IMR-90 (cell line): ENCODE measurements at regions not wholly inside any gene's neighbourhood (a gene's known extent, or its start where the extent isn't known, plus 50 kb on each side); places are given as distances from the start of the nearest gene placed in this dataset.

Experiments
- ATAC-seq: fragments of 200-7000 bp; cut with Tn5 transposase; 2 replicates; pipeline ENCODE4 v1.9.1; 2020; ENCODE audit warnings: low read depth, mild to moderate bottlenecking, moderate library complexity
- BruUV-seq: library from RNA; stranded (reverse); fragments of 400-500 nt; replicated peaks from 2 replicates; lab custom pipeline; 2021; lab: Mats Ljungman, UMichigan
- CTCF ChIA-PET: fragments of 300-600 bp; formaldehyde crosslinking; extraction: SDS; loops from one replicate; lab custom pipeline; 2021; ENCODE audit warnings: antibody characterized with exemption; lab: Yijun Ruan, JAX
- POLR2A ChIA-PET: fragments of 300-600 bp; sonication (Branson Sonifier 250); formaldehyde crosslinking; loops from one replicate; lab custom pipeline; 2022; ENCODE audit warnings: antibody characterized with exemption; ENCODE audit not compliant: unreplicated experiment; lab: Charles Lee
- DNase-seq: peaks from one replicate; pipeline ENCODE4 v3.0.0; 2013
- H2AFZ ChIP-seq: replicated peaks from 2 replicates; pipeline ENCODE3; 2013; ENCODE audit warnings: low read length, mild to moderate bottlenecking; ENCODE audit not compliant: poor library complexity
- H2AK5ac ChIP-seq: 2 replicates; pipeline ENCODE4 v1.6.1; 2013; ENCODE audit warnings: low read depth, low read length, inconsistent platforms
- H2AK9ac ChIP-seq: replicated peaks from 2 replicates; pipeline ENCODE3; 2013; ENCODE audit warnings: mild to moderate bottlenecking, low read depth, low read length, moderate library complexity; ENCODE audit not compliant: poor library complexity
- H2BK120ac ChIP-seq: 2 replicates; pipeline ENCODE4 v1.6.1; 2013; ENCODE audit warnings: low read depth, low read length, inconsistent platforms
- H2BK15ac ChIP-seq: 3 replicates; pipeline ENCODE4 v1.6.1; 2013; ENCODE audit warnings: low read depth, low read length, inconsistent platforms
- H2BK20ac ChIP-seq: 2 replicates; pipeline ENCODE4 v1.6.1; 2013; ENCODE audit warnings: low read depth, mild to moderate bottlenecking, inconsistent platforms, low read length, moderate library complexity
- H2BK5ac ChIP-seq: 2 replicates; pipeline ENCODE4 v1.6.1; 2013; ENCODE audit warnings: mild to moderate bottlenecking, low read depth, low read length, inconsistent platforms; ENCODE audit not compliant: poor library complexity, severe bottlenecking
- H3K14ac ChIP-seq: replicated peaks from 2 replicates; pipeline ENCODE4 v1.6.1; 2013; ENCODE audit warnings: low read depth, low read length, inconsistent platforms
- H3K18ac ChIP-seq: 2 replicates; pipeline ENCODE4 v1.6.1; 2013; ENCODE audit warnings: low read depth, low read length, control low read depth
- H3K23ac ChIP-seq: 2 replicates; pipeline ENCODE4 v1.6.1; 2013; ENCODE audit warnings: low read depth, low read length, inconsistent platforms
- H3K27ac ChIP-seq: 2 replicates; pipeline ENCODE4 v1.5.1; 2013; ENCODE audit warnings: mild to moderate bottlenecking, control low read depth, low read length; ENCODE audit not compliant: insufficient read depth
- H3K27me3 ChIP-seq: 2 replicates; pipeline ENCODE4 v1.6.1; 2013; ENCODE audit warnings: low read length; ENCODE audit not compliant: control insufficient read depth, insufficient read depth
- H3K36me3 ChIP-seq: 2 replicates; pipeline ENCODE4 v1.6.1; 2013; ENCODE audit warnings: low read length, mixed read lengths; ENCODE audit not compliant: control insufficient read depth, insufficient read depth
- H3K4ac ChIP-seq: 2 replicates; pipeline ENCODE4 v1.6.1; 2013; ENCODE audit warnings: low read depth, low read length, inconsistent platforms
- H3K4me1 ChIP-seq: 2 replicates; pipeline ENCODE4 v1.6.1; 2013; ENCODE audit warnings: low read length, mixed read lengths; ENCODE audit not compliant: control insufficient read depth, insufficient read depth
- H3K4me2 ChIP-seq: 2 replicates; pipeline ENCODE4 v1.6.1; 2013; ENCODE audit warnings: low read depth, mild to moderate bottlenecking, control low read depth, low read length, moderate library complexity
- H3K4me3 ChIP-seq: 2 replicates; pipeline ENCODE4 v1.5.1; 2013; ENCODE audit warnings: low read depth, mild to moderate bottlenecking, control low read depth, low read length, moderate library complexity; ENCODE audit not compliant: insufficient read depth
- H3K56ac ChIP-seq: 2 replicates; pipeline ENCODE4 v1.6.1; 2013; ENCODE audit warnings: low read length, inconsistent platforms; ENCODE audit not compliant: insufficient read depth; ENCODE audit errors: extremely low read depth
- H3K79me1 ChIP-seq, 2 experiments: 2 replicates each; pipeline ENCODE4 v1.6.1; 2013; ENCODE audit warnings: low read length in 2 of 2, inconsistent platforms in 1 of 2, low read depth in 1 of 2
- H3K9ac ChIP-seq: 2 replicates; pipeline ENCODE4 v1.6.1; 2013; ENCODE audit warnings: low read depth, low read length, control low read depth
- H3K9me1 ChIP-seq: 2 replicates; pipeline ENCODE4 v1.6.1; 2013; ENCODE audit warnings: low read length, inconsistent platforms; ENCODE audit not compliant: insufficient read depth
- H3K9me3 ChIP-seq: 2 replicates; pipeline ENCODE4 v1.6.1; 2013; ENCODE audit warnings: low read length; ENCODE audit not compliant: control insufficient read depth, insufficient read depth
- H4K20me1 ChIP-seq: 2 replicates; pipeline ENCODE4 v1.6.1; 2013; ENCODE audit warnings: low read length, inconsistent platforms; ENCODE audit not compliant: insufficient read depth
- H4K5ac ChIP-seq: 2 replicates; pipeline ENCODE4 v1.6.1; 2013; ENCODE audit warnings: mild to moderate bottlenecking, low read depth, low read length, control low read depth
- H4K8ac ChIP-seq, 2 experiments: 2 replicates each; pipeline ENCODE4 v1.6.1; 2013; ENCODE audit warnings: low read depth in 2 of 2, low read length in 2 of 2, control low read depth in 1 of 2, inconsistent platforms in 1 of 2
- H4K91ac ChIP-seq: 2 replicates; pipeline ENCODE4 v1.6.1; 2013; ENCODE audit warnings: low read depth, low read length, inconsistent platforms; ENCODE audit not compliant: insufficient read depth
- BHLHE40 ChIP-seq: fragments of 150-350 bp; IDR thresholded peaks from 2 replicates; pipeline ENCODE4 v1.6.1; 2016; ENCODE audit warnings: mild to moderate bottlenecking, low read depth, low read length
- CTCF ChIP-seq: conservative IDR thresholded peaks from 2 replicates; pipeline ENCODE4 v1.5.1; 2012; ENCODE audit warnings: mild to moderate bottlenecking, low read depth, low read length, improper control_type of control experiment
- ELK1 ChIP-seq: fragments of 150-350 bp; IDR thresholded peaks from 2 replicates; pipeline ENCODE4 v1.6.1; 2016; ENCODE audit warnings: low read depth, mild to moderate bottlenecking, low read length, moderate library complexity, borderline replicate concordance
- FOS ChIP-seq: fragments of 150-350 bp; IDR thresholded peaks from 2 replicates; pipeline ENCODE4 v1.6.1; 2016; ENCODE audit warnings: low read depth, low read length
- MAZ ChIP-seq: IDR thresholded peaks from 2 replicates; pipeline ENCODE4 v1.6.1; 2012; ENCODE audit warnings: low read depth, mild to moderate bottlenecking, low read length, improper control_type of control experiment, moderate library complexity, borderline replicate concordance
- POLR2A ChIP-seq: IDR thresholded peaks from 2 replicates; pipeline ENCODE4 v1.6.1; 2012; ENCODE audit warnings: mild to moderate bottlenecking, low read depth, low read length
- RCOR1 ChIP-seq: IDR thresholded peaks from 2 replicates; pipeline ENCODE4 v1.6.1; 2012; ENCODE audit warnings: mild to moderate bottlenecking, low read length, improper control_type of control experiment; ENCODE audit not compliant: insufficient replicate concordance
- RFX5 ChIP-seq: IDR thresholded peaks from 2 replicates; pipeline ENCODE4 v1.8.0; 2012; ENCODE audit warnings: low read depth, mild to moderate bottlenecking, low read length, moderate library complexity
- SMC3 ChIP-seq: fragments of 150-350 bp; IDR thresholded peaks from 2 replicates; pipeline ENCODE4 v1.6.1; 2016; ENCODE audit warnings: low read depth, mild to moderate bottlenecking, antibody characterized with exemption, low read length, moderate library complexity
- WGBS, 2 experiments: methylation state at CpG; one replicate each; pipeline versions ENCODE4 v1.1.5 to v1.1.7; 2013; ENCODE audit warnings: missing lambda C conversion rate in 2 of 2; ENCODE audit not compliant: insufficient read length in 1 of 2; ENCODE audit errors: extremely low coverage in 2 of 2; 5-methylcytosine and 5-hydroxymethylcytosine counted together
- dilution Hi-C: fragments of 300-500 bp; cut with HindIII; formaldehyde crosslinking; loops from one replicate; pipeline ENCODE4 v1.14.3; 2018; ENCODE audit warnings: low sequenced_read_pairs; ENCODE audit not compliant: unreplicated experiment
- in situ Hi-C: fragments of 300-500 bp; cut with MboI; formaldehyde crosslinking; loops from 3 replicates; pipeline ENCODE4 v1.14.3; 2019; ENCODE audit warnings: low sequenced_read_pairs, inconsistent platforms, mixed read lengths
- intact Hi-C: fragments of 100-400 bp; cut with micrococcal nuclease; formaldehyde crosslinking; loops from 2 replicates; pipeline ENCODE4 v1.10.0; 2022

- H3K27ac ChIP-seq = no peak overlapping the region
- no peaks in the 10 kb centered on the region for H3K27me3 ChIP-seq
- no peak overlapping the region for H4K8ac ChIP-seq
- TF ChIP-seq CTCF (no peak), POLR2A (no peak), MAZ (no peak), RCOR1 (no peak), FOS (no peak), SMC3 (no peak), BHLHE40 (no peak), ELK1 (no peak), RFX5 (no peak)
- BruUV-seq = no TSS peak
- no peaks in the 10 kb centered on the region for H4K20me1 ChIP-seq
- CTCF ChIA-PET = no interaction called here
- no peak overlapping the region for H2AFZ ChIP-seq
- H3K4me1 ChIP-seq = no peaks in the 10 kb centered on the region
- H2BK20ac ChIP-seq = no peak overlapping the region
- H3K36me3 ChIP-seq = no peaks in the 10 kb centered on the region
- POLR2A ChIA-PET = no interaction called here
- H3K4me3 ChIP-seq = no peak overlapping the region
- no peak overlapping the region for H3K56ac ChIP-seq
- H3K9ac ChIP-seq = no peak overlapping the region
- no peaks in the 10 kb centered on the region for H3K79me1 ChIP-seq
- no peak overlapping the region for H2BK15ac ChIP-seq
- no peak for ATAC-seq
- DNase-seq = no peak
- in situ Hi-C loops = no loop called here
- no peak overlapping the region for H2BK120ac ChIP-seq
- no peak overlapping the region for H3K4me2 ChIP-seq
- H3K9me3 ChIP-seq = no peaks in the 10 kb centered on the region; the same call in 1 of the 2 replicates
- no peak overlapping the region for H4K91ac ChIP-seq
- H4K5ac ChIP-seq = no peak overlapping the region
- no peak overlapping the region for H3K23ac ChIP-seq
- no peak overlapping the region for H2AK5ac ChIP-seq
- WGBS, 2 experiments = 20% methylated on average over 1 of the region's 4 CpGs; no CpG with 5 or more reads in 1 of the 2 experiments
- H3K18ac ChIP-seq = no peak overlapping the region
- no peak overlapping the region for H3K4ac ChIP-seq
- intact Hi-C loops = no loop called here
- H2BK5ac ChIP-seq = no peak overlapping the region
- no peak overlapping the region for H3K14ac ChIP-seq
- dilution Hi-C loops = no loop called here
- no peak overlapping the region for H2AK9ac ChIP-seq
- no peaks in the 10 kb centered on the region for H3K9me1 ChIP-seq
Observed at GRCh38 chrX:87813566-87813965, 296.0 kb downstream of the KLHL4 start.
